HL-60 (cell line): ENCODE measurements at regions not wholly inside any gene's neighbourhood (a gene's known extent, or its start where the extent isn't known, plus 50 kb on each side); places are given as distances from the start of the nearest gene placed in this dataset.

Experiments
- CTCF ChIP-seq: IDR thresholded peaks from one replicate; pipeline ENCODE4 v1.5.1; 2011; ENCODE audit warnings: low read length, control low read depth, inconsistent platforms; ENCODE audit not compliant: insufficient read depth
- GABPA ChIP-seq: IDR thresholded peaks from 2 replicates; pipeline ENCODE4 v1.6.1; 2012; ENCODE audit warnings: low read depth

- no peak for TF ChIP-seq GABPA
- no peak for TF ChIP-seq CTCF
These were observed 111.9 kb downstream of the INHBA start for GRCh38 chr7:41590986-41591385.
